Skin of body (tissue), 1 donor: ENCODE measurements at regions not wholly inside any gene's neighbourhood (a gene's known extent, or its start where the extent isn't known, plus 50 kb on each side); places are given as distances from the start of the nearest gene placed in this dataset.

Source experiments
- DNase-seq: peaks from one replicate; lab custom pipeline; 2025; lab: John Stamatoyannopoulos, UW

- no peak for DNase-seq
Observed at GRCh38 chr11:127252321-127252720, 251.8 kb upstream of the KIRREL3 start.

- no peak for DNase-seq
Observed at GRCh38 chr11:127249576-127249975, 249.0 kb upstream of the KIRREL3 start.

- no peak for DNase-seq
Observed at GRCh38 chr11:127248476-127248875, 247.9 kb upstream of the KIRREL3 start.

- DNase-seq = no peak
Observed at GRCh38 chr11:127247261-127247851, 246.8 kb upstream of the KIRREL3 start.

- no peak for DNase-seq
Observed at GRCh38 chr11:127242676-127243075, 242.1 kb upstream of the KIRREL3 start.

GRCh38 chr11:127238321-127238720 lies 237.8 kb upstream of the KIRREL3 start:
- DNase-seq = no peak

- no peak for DNase-seq
Observed at GRCh38 chr11:127236776-127237175, 236.2 kb upstream of the KIRREL3 start.

GRCh38 chr11:127233998-127234397 lies 233.4 kb upstream of the KIRREL3 start:
- no peak for DNase-seq

GRCh38 chr11:127230392-127230791 lies 229.8 kb upstream of the KIRREL3 start:
- no peak for DNase-seq

- no peak for DNase-seq
Observed at GRCh38 chr11:127226949-127227348, 226.4 kb upstream of the KIRREL3 start.

GRCh38 chr11:127226380-127226779 lies 225.8 kb upstream of the KIRREL3 start:
- DNase-seq = no peak

- no peak for DNase-seq
Observed at GRCh38 chr11:127225619-127226018, 225.0 kb upstream of the KIRREL3 start.

GRCh38 chr11:127224276-127224675 lies 223.7 kb upstream of the KIRREL3 start:
- DNase-seq = no peak

- DNase-seq = no peak
Observed at GRCh38 chr11:127223633-127224032, 223.1 kb upstream of the KIRREL3 start.

GRCh38 chr11:127223026-127223425 lies 222.5 kb upstream of the KIRREL3 start:
- DNase-seq = no peak

GRCh38 chr11:127219704-127220103 lies 219.1 kb upstream of the KIRREL3 start:
- DNase-seq = no peak

- no peak for DNase-seq
Observed at GRCh38 chr11:127218275-127218608, 217.7 kb upstream of the KIRREL3 start.

GRCh38 chr11:127217452-127218274 lies 217.1 kb upstream of the KIRREL3 start:
- DNase-seq = peak; percentile 3

GRCh38 chr11:127205688-127206217 lies 205.2 kb upstream of the KIRREL3 start:
- DNase-seq = no peak

- DNase-seq = no peak
Observed at GRCh38 chr11:127203490-127203889, 202.9 kb upstream of the KIRREL3 start.

- no peak for DNase-seq
Observed at GRCh38 chr11:127202105-127202504, 201.5 kb upstream of the KIRREL3 start.

GRCh38 chr11:127199306-127199801 lies 198.8 kb upstream of the KIRREL3 start:
- no peak for DNase-seq
